Glutamatergic neuron (in vitro differentiated cells): ENCODE measurements at regions not wholly inside any gene's neighbourhood (a gene's known extent, or its start where the extent isn't known, plus 50 kb on each side); places are given as distances from the start of the nearest gene placed in this dataset.

Experiments
- DNase-seq: peaks from one replicate; pipeline ENCODE4 v3.0.0; 2022
- H3K27ac Mint-ChIP-seq: one replicate; pipeline ENCODE4 v1.8.0; 2020; ENCODE audit warnings: mild to moderate bottlenecking, mixed read lengths, inconsistent platforms; ENCODE audit not compliant: unreplicated experiment
- H3K27me3 Mint-ChIP-seq: one replicate; pipeline ENCODE4 v1.8.0; 2020; ENCODE audit warnings: mild to moderate bottlenecking, moderate library complexity, mixed read lengths, inconsistent platforms; ENCODE audit not compliant: unreplicated experiment
- H3K36me3 Mint-ChIP-seq: one replicate; pipeline ENCODE4 v1.8.0; 2020; ENCODE audit warnings: mild to moderate bottlenecking, mixed read lengths, inconsistent platforms; ENCODE audit not compliant: unreplicated experiment
- H3K4me1 Mint-ChIP-seq: one replicate; pipeline ENCODE4 v1.8.0; 2020; ENCODE audit warnings: mild to moderate bottlenecking, low read depth, mixed read lengths, inconsistent platforms; ENCODE audit not compliant: unreplicated experiment
- H3K4me3 Mint-ChIP-seq: one replicate; pipeline ENCODE4 v1.8.0; 2020; ENCODE audit warnings: mild to moderate bottlenecking, mixed read lengths, inconsistent platforms; ENCODE audit not compliant: unreplicated experiment
- H3K9me3 Mint-ChIP-seq: one replicate; pipeline ENCODE4 v1.8.0; 2020; ENCODE audit warnings: mild to moderate bottlenecking, moderate library complexity, mixed read lengths, inconsistent platforms; ENCODE audit not compliant: unreplicated experiment
- TF ChIP-seq, protein P1 (sequence below): fragments of 200-600 bp; sonication (generic); IDR thresholded peaks from one replicate; pipeline ENCODE4 v1.5.0; 2021; ENCODE audit not compliant: partially characterized antibody, unreplicated experiment

GRCh38 chr1:78222960-78223358 is 177.2 kb downstream of the GIPC2 start:
- Mint-ChIP-seq H3K36me3 (no peaks in the 10 kb centered on the region), H3K4me3 (no peak overlapping the region), H3K27ac (no peak overlapping the region), H3K4me1 (no peaks in the 10 kb centered on the region), H3K27me3 (no peaks in the 10 kb centered on the region), H3K9me3 (peaks cover 1% of the 10 kb centered on the region)
- TF ChIP-seq, protein P1, sequence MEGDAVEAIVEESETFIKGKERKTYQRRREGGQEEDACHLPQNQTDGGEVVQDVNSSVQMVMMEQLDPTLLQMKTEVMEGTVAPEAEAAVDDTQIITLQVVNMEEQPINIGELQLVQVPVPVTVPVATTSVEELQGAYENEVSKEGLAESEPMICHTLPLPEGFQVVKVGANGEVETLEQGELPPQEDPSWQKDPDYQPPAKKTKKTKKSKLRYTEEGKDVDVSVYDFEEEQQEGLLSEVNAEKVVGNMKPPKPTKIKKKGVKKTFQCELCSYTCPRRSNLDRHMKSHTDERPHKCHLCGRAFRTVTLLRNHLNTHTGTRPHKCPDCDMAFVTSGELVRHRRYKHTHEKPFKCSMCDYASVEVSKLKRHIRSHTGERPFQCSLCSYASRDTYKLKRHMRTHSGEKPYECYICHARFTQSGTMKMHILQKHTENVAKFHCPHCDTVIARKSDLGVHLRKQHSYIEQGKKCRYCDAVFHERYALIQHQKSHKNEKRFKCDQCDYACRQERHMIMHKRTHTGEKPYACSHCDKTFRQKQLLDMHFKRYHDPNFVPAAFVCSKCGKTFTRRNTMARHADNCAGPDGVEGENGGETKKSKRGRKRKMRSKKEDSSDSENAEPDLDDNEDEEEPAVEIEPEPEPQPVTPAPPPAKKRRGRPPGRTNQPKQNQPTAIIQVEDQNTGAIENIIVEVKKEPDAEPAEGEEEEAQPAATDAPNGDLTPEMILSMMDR, result no peak
- DNase-seq, result no peak

GRCh38 chr1:78223417-78224215 is 177.8 kb downstream of the GIPC2 start:
- DNase-seq, result no peak
- Mint-ChIP-seq H3K27me3 (no peaks in the 10 kb centered on the region), H3K4me1 (no peaks in the 10 kb centered on the region), H3K27ac (no peak overlapping the region), H3K36me3 (no peaks in the 10 kb centered on the region), H3K4me3 (no peak overlapping the region), H3K9me3 (peaks cover 1% of the 10 kb centered on the region)
- TF ChIP-seq, protein P1, result no peak

DNA sequence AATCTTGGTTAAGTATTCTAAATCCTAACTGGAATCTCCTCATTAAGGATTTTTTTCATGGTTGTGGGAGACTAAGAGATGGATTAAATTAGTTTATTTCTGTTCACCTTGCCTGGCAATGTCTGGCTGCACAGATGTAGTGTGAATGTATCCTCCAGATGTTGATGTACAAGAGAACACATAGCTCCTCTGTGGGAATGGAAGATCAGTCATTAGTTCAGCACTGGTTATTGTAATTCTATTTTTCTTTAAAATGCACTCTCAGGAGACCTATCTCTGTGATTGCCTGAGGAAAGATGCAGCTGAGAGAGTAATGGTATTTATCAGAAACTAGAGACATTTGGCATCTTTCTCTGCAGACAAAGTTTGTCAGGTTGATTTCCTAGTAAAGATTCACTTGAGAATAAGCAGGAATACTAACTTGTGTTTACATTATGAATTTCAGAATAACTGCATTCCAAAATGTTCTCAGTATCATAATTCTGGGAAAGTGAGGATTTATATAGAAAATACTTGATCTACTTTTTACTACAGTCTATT is 178.6 kb downstream of the GIPC2 start:
- H3K9me3 Mint-ChIP-seq, result peaks cover 1% of the 10 kb centered on the region
- H3K4me3 Mint-ChIP-seq, result no peak overlapping the region
- H3K27ac Mint-ChIP-seq, result no peak overlapping the region
- no peaks in the 10 kb centered on the region for H3K4me1 Mint-ChIP-seq
- DNase-seq, result no peak
- TF ChIP-seq, protein P1, result no peak
- no peaks in the 10 kb centered on the region for H3K36me3 Mint-ChIP-seq
- no peaks in the 10 kb centered on the region for H3K27me3 Mint-ChIP-seq

DNA sequence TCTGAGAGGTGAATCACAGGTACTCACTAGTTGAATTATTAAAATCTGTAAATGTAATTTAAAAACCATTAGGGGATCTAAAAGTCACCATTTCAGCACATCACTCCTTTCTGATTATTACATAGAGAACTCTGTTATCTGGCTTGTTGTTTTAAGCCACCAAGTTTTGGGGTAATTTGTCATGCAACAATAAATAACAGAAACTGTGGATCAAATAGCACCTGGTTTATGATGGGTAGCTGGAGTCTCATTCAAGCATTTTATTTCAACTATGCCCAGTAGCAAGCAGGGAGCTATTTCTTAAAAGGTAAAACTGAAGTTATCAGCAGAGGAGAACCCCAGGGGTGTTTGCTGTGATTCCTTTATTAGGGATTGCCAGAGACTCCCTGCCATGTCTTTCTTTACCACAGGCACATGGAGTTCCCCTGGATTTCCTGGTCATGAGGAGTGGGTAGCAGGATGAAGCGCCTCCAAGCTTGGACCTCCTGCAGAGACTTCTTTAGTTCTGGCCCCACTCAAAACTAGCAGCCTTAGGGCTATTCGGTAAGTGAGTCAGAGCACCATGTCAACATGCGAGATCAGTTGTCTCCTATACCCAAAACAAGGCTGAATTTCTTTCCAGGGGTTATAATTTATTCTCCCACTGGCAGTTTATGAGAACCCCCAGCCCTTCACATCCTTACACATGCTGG is 179.2 kb downstream of the GIPC2 start:
- H3K27me3 Mint-ChIP-seq, result no peaks in the 10 kb centered on the region
- H3K27ac Mint-ChIP-seq, result no peak overlapping the region
- TF ChIP-seq, protein P1, result no peak
- DNase-seq, result no peak
- H3K4me1 Mint-ChIP-seq, result no peaks in the 10 kb centered on the region
- H3K9me3 Mint-ChIP-seq, result peaks cover 1% of the 10 kb centered on the region
- H3K4me3 Mint-ChIP-seq, result no peak overlapping the region
- H3K36me3 Mint-ChIP-seq, result no peaks in the 10 kb centered on the region

DNA sequence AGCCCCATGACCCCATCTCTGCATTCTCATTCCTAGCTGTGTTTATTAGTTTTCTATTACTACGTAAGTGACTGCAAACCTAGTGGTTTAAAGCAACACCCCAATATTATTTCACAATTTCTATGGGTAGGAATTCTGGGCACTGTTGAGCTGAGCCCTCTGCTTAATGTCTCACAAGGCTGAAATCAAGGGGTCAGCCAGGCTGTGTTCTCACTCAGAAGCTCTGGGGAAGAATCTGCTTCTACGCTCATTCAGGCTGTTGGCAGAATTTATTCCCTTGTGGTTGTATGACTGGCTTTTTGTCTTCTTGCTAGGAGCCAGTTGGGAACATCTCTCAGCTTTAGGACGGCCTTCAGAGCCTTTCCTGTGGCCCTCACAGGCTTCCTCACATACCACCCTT is 181.0 kb downstream of the GIPC2 start:
- H3K4me1 Mint-ChIP-seq, result no peaks in the 10 kb centered on the region
- no peak overlapping the region for H3K27ac Mint-ChIP-seq
- no peak for DNase-seq
- H3K36me3 Mint-ChIP-seq, result no peaks in the 10 kb centered on the region
- no peak overlapping the region for H3K4me3 Mint-ChIP-seq
- H3K27me3 Mint-ChIP-seq, result no peaks in the 10 kb centered on the region
- TF ChIP-seq, protein P1, result no peak
- peaks cover 1% of the 10 kb centered on the region for H3K9me3 Mint-ChIP-seq
